ENCODE measurements at regions not wholly inside any gene's neighbourhood (a gene's known extent, or its start where the extent isn't known, plus 50 kb on each side); places are given as distances from the start of the nearest gene placed in this dataset.
A peak's percentile ranks its signal among the peaks of the same experiment; 100 is the strongest.

GRCh38 chr21:23887725-23888306, 1719.5 kb downstream of the MRPL39 start:
- Histone ChIP-seq H3K4me3 (ENCODE audit: low read length) (peak overlapping the region; percentile 38), H3K9me3 (ENCODE audit: control insufficient read depth, insufficient read depth, low read length) (no peaks in the 10 kb centered on the region), H3K36me3 (ENCODE audit: control insufficient read depth, insufficient read depth, low read length) (no peaks in the 10 kb centered on the region), H3K27me3 (ENCODE audit: control insufficient read depth, insufficient read depth, low read length) (no peaks in the 10 kb centered on the region), H3K4me1 (ENCODE audit: control insufficient read depth, insufficient read depth, low read length) (peaks cover 6% of the 10 kb centered on the region), H3K27ac (ENCODE audit: low read length) (peak overlapping the region; percentile 30)
- Mint-ChIP-seq H3K4me3 (peak overlapping the region; percentile 79), H3K36me3 (no peaks in the 10 kb centered on the region), H3K27ac (peak overlapping the region; percentile 53 to 82), H3K4me1 (peaks cover 13 to 17% of the 10 kb centered on the region in 2 donors), H3K9me3 (peaks cover 0 to 2% of the 10 kb centered on the region in 2 donors), H3K27me3 (ENCODE audit: low read depth in 2 of 2) (no peaks in the 10 kb centered on the region)
- peak; percentile 20 to 60 for DNase-seq
- no peak for TF ChIP-seq CTCF (IDR thresholded peaks at IDR 0.05)
- intact Hi-C loops (cut with micrococcal nuclease) = no loop called here
- ATAC-seq = peak; percentile 76 to 94 (median 82)
- WGBS (ENCODE audit: insufficient coverage) = 37% methylated on average over 7 of the region's 10 CpGs

- Histone ChIP-seq H3K4me1 (ENCODE audit: control insufficient read depth, insufficient read depth, low read length) (peaks cover 6% of the 10 kb centered on the region), H3K27ac (ENCODE audit: low read length) (peak overlapping the region; percentile 30), H3K36me3 (ENCODE audit: control insufficient read depth, insufficient read depth, low read length) (no peaks in the 10 kb centered on the region), H3K4me3 (ENCODE audit: low read length) (peak overlapping the region; percentile 38), H3K9me3 (ENCODE audit: control insufficient read depth, insufficient read depth, low read length) (no peaks in the 10 kb centered on the region), H3K27me3 (ENCODE audit: control insufficient read depth, insufficient read depth, low read length) (no peaks in the 10 kb centered on the region)
- H3K27me3 Mint-ChIP-seq (ENCODE audit: low read depth in 2 of 2) = no peaks in the 10 kb centered on the region
- TF ChIP-seq CTCF (IDR thresholded peaks at IDR 0.05) = no peak
- peaks cover 13 to 17% of the 10 kb centered on the region in 2 donors for H3K4me1 Mint-ChIP-seq
- H3K36me3 Mint-ChIP-seq = no peaks in the 10 kb centered on the region
- 88% methylated on average over 21 of the region's 21 CpGs for whole genome bisulfite sequencing (ENCODE audit: insufficient coverage)
- H3K27ac Mint-ChIP-seq = peak overlapping the region; percentile 53 to 82
- DNase-seq (no peak), ATAC-seq (peak in 2 of 3 donors; percentile 21 to 23)
- peak overlapping the region; percentile 79 for H3K4me3 Mint-ChIP-seq
- H3K9me3 Mint-ChIP-seq = peaks cover 0 to 2% of the 10 kb centered on the region in 2 donors
- intact Hi-C loops (cut with micrococcal nuclease) = no loop called here
Observed at GRCh38 chr21:23886828-23887724, 1720.2 kb downstream of the MRPL39 start.

- Histone ChIP-seq H3K4me1 (ENCODE audit: control insufficient read depth, insufficient read depth, low read length) (no peaks in the 10 kb centered on the region), H3K27me3 (ENCODE audit: control insufficient read depth, insufficient read depth, low read length) (no peaks in the 10 kb centered on the region), H3K4me3 (ENCODE audit: low read length) (no peak overlapping the region), H3K36me3 (ENCODE audit: control insufficient read depth, insufficient read depth, low read length) (no peaks in the 10 kb centered on the region), H3K9me3 (ENCODE audit: control insufficient read depth, insufficient read depth, low read length) (no peaks in the 10 kb centered on the region), H3K27ac (ENCODE audit: low read length) (no peak overlapping the region)
- no peak overlapping the region for H3K4me3 Mint-ChIP-seq
- no peaks in the 10 kb centered on the region for H3K27me3 Mint-ChIP-seq (ENCODE audit: low read depth in 2 of 2)
- peaks cover under 1 to 2% of the 10 kb centered on the region in 2 donors for H3K4me1 Mint-ChIP-seq
- intact Hi-C loops (cut with micrococcal nuclease) = no loop called here
- peaks cover 0 to 2% of the 10 kb centered on the region in 2 donors for H3K9me3 Mint-ChIP-seq
- H3K27ac Mint-ChIP-seq = no peak overlapping the region
- 71% methylated on average over 1 of the region's 4 CpGs for WGBS (ENCODE audit: insufficient coverage)
- DNase-seq (no peak), ATAC-seq (no peak)
- no peaks in the 10 kb centered on the region for H3K36me3 Mint-ChIP-seq
- TF ChIP-seq CTCF (IDR thresholded peaks at IDR 0.05) = no peak
Observed at GRCh38 chr21:23881783-23882182, 1725.5 kb downstream of the MRPL39 start.

All from natural killer cell (primary cell).